Glomerular visceral epithelial cell (primary cell): ENCODE measurements at regions not wholly inside any gene's neighbourhood (a gene's known extent, or its start where the extent isn't known, plus 50 kb on each side); places are given as distances from the start of the nearest gene placed in this dataset.

Experiments
- DNase-seq: peaks from one replicate; pipeline ENCODE4 v3.0.0-alpha.2; 2016; ENCODE audit errors: extremely low spot score

- no peak for DNase-seq
These were observed 366.0 kb upstream of the PDGFD start for GRCh38 chr11:104529906-104530305.

- DNase-seq, result no peak
These were observed 365.3 kb upstream of the PDGFD start for GRCh38 chr11:104529213-104529612.

- DNase-seq, result no peak
These were observed 362.1 kb upstream of the PDGFD start for GRCh38 chr11:104526006-104526405.

GRCh38 chr11:104525416-104525815 is 361.5 kb upstream of the PDGFD start:
- DNase-seq, result no peak

GRCh38 chr11:104524254-104524653 is 360.3 kb upstream of the PDGFD start:
- no peak for DNase-seq

- no peak for DNase-seq
These were observed 359.7 kb upstream of the PDGFD start for GRCh38 chr11:104523611-104524010.

- no peak for DNase-seq
These were observed 358.7 kb upstream of the PDGFD start for GRCh38 chr11:104522650-104523049.

- no peak for DNase-seq
These were observed 358.2 kb upstream of the PDGFD start for GRCh38 chr11:104522123-104522522.

- DNase-seq, result no peak
These were observed 346.2 kb upstream of the PDGFD start for GRCh38 chr11:104510169-104510568.

GRCh38 chr11:104490182-104490581 is 326.2 kb upstream of the PDGFD start:
- DNase-seq, result no peak

- DNase-seq, result no peak
These were observed 324.6 kb upstream of the PDGFD start for GRCh38 chr11:104488561-104488960.

GRCh38 chr11:104487046-104487806 is 323.3 kb upstream of the PDGFD start:
- no peak for DNase-seq

- DNase-seq, result no peak
These were observed 321.0 kb upstream of the PDGFD start for GRCh38 chr11:104484804-104485554.

GRCh38 chr11:104476898-104477297 is 313.0 kb upstream of the PDGFD start:
- no peak for DNase-seq

GRCh38 chr11:104476454-104476853 is 312.5 kb upstream of the PDGFD start:
- DNase-seq, result no peak

- no peak for DNase-seq
These were observed 303.5 kb upstream of the PDGFD start for GRCh38 chr11:104467404-104467803.

- DNase-seq, result no peak
These were observed 301.4 kb upstream of the PDGFD start for GRCh38 chr11:104465321-104465720.

GRCh38 chr11:104464691-104465090 is 300.7 kb upstream of the PDGFD start:
- no peak for DNase-seq

- no peak for DNase-seq
These were observed 298.4 kb upstream of the PDGFD start for GRCh38 chr11:104462341-104462740.

- DNase-seq, result no peak
These were observed 287.4 kb upstream of the PDGFD start for GRCh38 chr11:104451197-104451893.

GRCh38 chr11:104443387-104443786 is 279.4 kb upstream of the PDGFD start:
- no peak for DNase-seq

GRCh38 chr11:104442321-104442720 is 278.4 kb upstream of the PDGFD start:
- peak; percentile 11 for DNase-seq

- no peak for DNase-seq
These were observed 271.5 kb upstream of the PDGFD start for GRCh38 chr11:104435494-104435893.
